NT2/D1 (cell line): ENCODE measurements at regions not wholly inside any gene's neighbourhood (a gene's known extent, or its start where the extent isn't known, plus 50 kb on each side); places are given as distances from the start of the nearest gene placed in this dataset.

Experiments used
- YY1 ChIP-seq: IDR thresholded peaks from 2 replicates; pipeline ENCODE4 v1.6.1; 2011; ENCODE audit not compliant: insufficient read length, insufficient read depth
- ZNF274 ChIP-seq: IDR thresholded peaks from 2 replicates; pipeline ENCODE4 v1.6.1; 2011; ENCODE audit warnings: mild to moderate bottlenecking, low read depth, low read length

DNA sequence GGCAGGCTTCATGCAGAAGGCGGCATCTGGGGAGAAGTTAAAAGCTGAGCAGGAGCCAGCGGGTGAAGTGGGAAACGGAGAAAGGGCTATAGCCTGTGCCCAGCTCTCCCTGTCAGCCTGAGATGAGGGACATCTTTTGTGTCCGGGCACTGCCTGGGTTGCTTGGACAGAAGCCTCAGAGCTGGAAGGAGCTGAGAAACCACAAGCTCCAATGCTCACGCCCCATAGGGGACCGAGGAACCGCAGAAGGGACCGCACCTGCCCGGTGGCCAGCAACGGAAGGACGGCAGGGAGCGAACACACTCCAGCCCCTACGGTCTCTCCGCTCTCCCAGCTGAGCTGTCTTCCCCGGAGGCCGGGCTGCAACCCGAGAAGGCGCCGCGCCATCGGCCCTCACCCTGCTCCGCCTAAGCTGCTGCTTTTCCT is 175.8 kb downstream of the NPIPB11 start:
- TF ChIP-seq YY1 (no peak), ZNF274 (no peak)
